ENCODE measurements at regions not wholly inside any gene's neighbourhood (a gene's known extent, or its start where the extent isn't known, plus 50 kb on each side); places are given as distances from the start of the nearest gene placed in this dataset.

DNA sequence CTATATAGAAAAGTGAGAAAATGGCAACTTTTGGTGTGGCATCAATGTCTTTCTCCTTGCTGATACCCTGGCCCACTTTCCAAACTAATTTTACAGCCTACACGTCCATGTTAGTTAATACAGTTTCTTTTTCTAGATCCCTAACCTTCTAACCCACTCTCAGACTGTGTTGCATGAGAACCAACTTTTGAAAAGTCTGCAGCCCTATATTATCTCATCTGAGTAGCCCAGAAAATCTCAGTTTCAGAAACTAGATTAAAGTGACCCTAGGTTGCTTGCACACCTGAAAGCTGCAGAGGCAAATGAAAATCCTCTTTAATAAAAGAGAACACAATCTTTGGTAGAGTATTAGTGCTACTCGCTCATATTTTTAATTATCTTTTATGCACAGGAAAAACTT is 371.6 kb upstream of the EMCN start:
- TF ChIP-seq, protein P1, sequence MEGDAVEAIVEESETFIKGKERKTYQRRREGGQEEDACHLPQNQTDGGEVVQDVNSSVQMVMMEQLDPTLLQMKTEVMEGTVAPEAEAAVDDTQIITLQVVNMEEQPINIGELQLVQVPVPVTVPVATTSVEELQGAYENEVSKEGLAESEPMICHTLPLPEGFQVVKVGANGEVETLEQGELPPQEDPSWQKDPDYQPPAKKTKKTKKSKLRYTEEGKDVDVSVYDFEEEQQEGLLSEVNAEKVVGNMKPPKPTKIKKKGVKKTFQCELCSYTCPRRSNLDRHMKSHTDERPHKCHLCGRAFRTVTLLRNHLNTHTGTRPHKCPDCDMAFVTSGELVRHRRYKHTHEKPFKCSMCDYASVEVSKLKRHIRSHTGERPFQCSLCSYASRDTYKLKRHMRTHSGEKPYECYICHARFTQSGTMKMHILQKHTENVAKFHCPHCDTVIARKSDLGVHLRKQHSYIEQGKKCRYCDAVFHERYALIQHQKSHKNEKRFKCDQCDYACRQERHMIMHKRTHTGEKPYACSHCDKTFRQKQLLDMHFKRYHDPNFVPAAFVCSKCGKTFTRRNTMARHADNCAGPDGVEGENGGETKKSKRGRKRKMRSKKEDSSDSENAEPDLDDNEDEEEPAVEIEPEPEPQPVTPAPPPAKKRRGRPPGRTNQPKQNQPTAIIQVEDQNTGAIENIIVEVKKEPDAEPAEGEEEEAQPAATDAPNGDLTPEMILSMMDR (IDR thresholded peaks at IDR 0.05; ENCODE audit: low read length), result no peak
- TF ChIP-seq EZH2 (IDR thresholded peaks at IDR 0.05; ENCODE audit: borderline replicate concordance, low read length), result no peak
